Ascending aorta (tissue), 2 donors: ENCODE measurements at regions not wholly inside any gene's neighbourhood (a gene's known extent, or its start where the extent isn't known, plus 50 kb on each side); places are given as distances from the start of the nearest gene placed in this dataset.

Source experiments
- DNase-seq, 2 donors: peaks; one replicate each; pipeline ENCODE4 v3.0.0-alpha.2; 2019; ENCODE audit warnings: low spot score in 2 of 2
- H3K27ac ChIP-seq, 2 donors: fragments of 200-600 bp; sonication (generic); one replicate each; pipeline ENCODE4 v1.5.1; 2016 to 2017; ENCODE audit warnings: mild to moderate bottlenecking in 1 of 2
- H3K27me3 ChIP-seq: fragments of 200-600 bp; sonication (generic); one replicate; pipeline ENCODE4 v1.5.1; 2017
- H3K36me3 ChIP-seq, 2 donors: fragments of 200-600 bp; sonication (generic); one replicate each; pipeline ENCODE4 v1.5.1; 2016
- H3K4me1 ChIP-seq, 2 donors: fragments of 200-600 bp; sonication (generic); one replicate each; pipeline ENCODE4 v1.5.1; 2016 to 2017; ENCODE audit warnings: mild to moderate bottlenecking in 1 of 2
- H3K4me3 ChIP-seq, 2 donors: fragments of 200-600 bp; sonication (generic); one replicate each; pipeline ENCODE4 v1.5.1; 2016 to 2017; ENCODE audit warnings: mild to moderate bottlenecking in 1 of 2
- H3K9me3 ChIP-seq, 2 donors: fragments of 200-600 bp; sonication (generic); one replicate each; pipeline ENCODE4 v1.5.1; 2016
- intact Hi-C: fragments of 100-400 bp; cut with DNase I; formaldehyde crosslinking; loops from one replicate; pipeline ENCODE4 v1.15.1; 2023
- TF ChIP-seq, protein P1 (sequence below), 3 experiments: fragments of 200-600 bp in 2 of 3; fragments of 450-650 bp in 1 of 3; sonication (generic) in 2 of 3; IDR thresholded peaks; one replicate each; pipeline ENCODE4 v1.5.1; 2016 to 2019; ENCODE audit warnings: antibody characterized with exemption in 3 of 3, mild to moderate bottlenecking in 1 of 3, moderate library complexity in 1 of 3

DNA sequence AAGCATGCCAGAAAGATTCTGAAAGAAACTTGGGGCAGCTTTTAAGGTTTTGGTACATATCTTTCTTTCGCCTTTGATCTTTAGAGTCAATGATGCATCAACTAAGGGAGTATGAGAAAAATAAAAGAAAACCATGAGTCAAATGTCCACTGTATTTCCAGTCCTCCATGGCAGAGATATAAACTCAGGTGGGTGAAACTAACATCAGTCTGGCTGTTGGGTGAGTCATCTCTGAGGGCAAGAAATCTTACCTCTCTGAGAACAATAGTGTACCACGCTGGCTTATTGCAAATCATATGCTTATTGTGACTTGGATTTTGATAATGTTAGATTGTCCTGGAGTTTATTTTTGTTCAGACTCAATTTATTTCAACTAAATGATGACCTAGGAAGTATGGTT is 521.0 kb downstream of the PLCL1 start:
- no peak overlapping the region for H3K27ac ChIP-seq
- intact Hi-C loops, result no loop called here
- no peak for DNase-seq
- TF ChIP-seq, protein P1, sequence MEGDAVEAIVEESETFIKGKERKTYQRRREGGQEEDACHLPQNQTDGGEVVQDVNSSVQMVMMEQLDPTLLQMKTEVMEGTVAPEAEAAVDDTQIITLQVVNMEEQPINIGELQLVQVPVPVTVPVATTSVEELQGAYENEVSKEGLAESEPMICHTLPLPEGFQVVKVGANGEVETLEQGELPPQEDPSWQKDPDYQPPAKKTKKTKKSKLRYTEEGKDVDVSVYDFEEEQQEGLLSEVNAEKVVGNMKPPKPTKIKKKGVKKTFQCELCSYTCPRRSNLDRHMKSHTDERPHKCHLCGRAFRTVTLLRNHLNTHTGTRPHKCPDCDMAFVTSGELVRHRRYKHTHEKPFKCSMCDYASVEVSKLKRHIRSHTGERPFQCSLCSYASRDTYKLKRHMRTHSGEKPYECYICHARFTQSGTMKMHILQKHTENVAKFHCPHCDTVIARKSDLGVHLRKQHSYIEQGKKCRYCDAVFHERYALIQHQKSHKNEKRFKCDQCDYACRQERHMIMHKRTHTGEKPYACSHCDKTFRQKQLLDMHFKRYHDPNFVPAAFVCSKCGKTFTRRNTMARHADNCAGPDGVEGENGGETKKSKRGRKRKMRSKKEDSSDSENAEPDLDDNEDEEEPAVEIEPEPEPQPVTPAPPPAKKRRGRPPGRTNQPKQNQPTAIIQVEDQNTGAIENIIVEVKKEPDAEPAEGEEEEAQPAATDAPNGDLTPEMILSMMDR (IDR thresholded peaks at IDR 0.05), result no peak
- no peaks in the 10 kb centered on the region for H3K27me3 ChIP-seq
- H3K9me3 ChIP-seq, result no peaks in the 10 kb centered on the region
- H3K4me3 ChIP-seq, result no peak overlapping the region
- H3K4me1 ChIP-seq, result no peaks in the 10 kb centered on the region
- no peaks in the 10 kb centered on the region for H3K36me3 ChIP-seq

GRCh38 chr2:198324071-198324470 is 519.7 kb downstream of the PLCL1 start:
- H3K4me1 ChIP-seq, result no peaks in the 10 kb centered on the region
- H3K9me3 ChIP-seq, result no peaks in the 10 kb centered on the region
- TF ChIP-seq, protein P1 (IDR thresholded peaks at IDR 0.05), result no peak
- no peaks in the 10 kb centered on the region for H3K27me3 ChIP-seq
- no peak overlapping the region for H3K4me3 ChIP-seq
- no peak overlapping the region for H3K27ac ChIP-seq
- no peak for DNase-seq
- intact Hi-C loops, result no loop called here
- no peaks in the 10 kb centered on the region for H3K36me3 ChIP-seq

- Histone ChIP-seq H3K36me3 (no peaks in the 10 kb centered on the region), H3K4me3 (no peak overlapping the region), H3K27ac (no peak overlapping the region), H3K9me3 (no peaks in the 10 kb centered on the region), H3K4me1 (no peaks in the 10 kb centered on the region), H3K27me3 (no peaks in the 10 kb centered on the region)
- intact Hi-C loops, result no loop called here
- TF ChIP-seq, protein P1 (IDR thresholded peaks at IDR 0.05), result peak in 1 of 3 experiments; percentile 13
- DNase-seq, result no peak
Observed at GRCh38 chr2:198322275-198322674, 517.9 kb downstream of the PLCL1 start.

DNA sequence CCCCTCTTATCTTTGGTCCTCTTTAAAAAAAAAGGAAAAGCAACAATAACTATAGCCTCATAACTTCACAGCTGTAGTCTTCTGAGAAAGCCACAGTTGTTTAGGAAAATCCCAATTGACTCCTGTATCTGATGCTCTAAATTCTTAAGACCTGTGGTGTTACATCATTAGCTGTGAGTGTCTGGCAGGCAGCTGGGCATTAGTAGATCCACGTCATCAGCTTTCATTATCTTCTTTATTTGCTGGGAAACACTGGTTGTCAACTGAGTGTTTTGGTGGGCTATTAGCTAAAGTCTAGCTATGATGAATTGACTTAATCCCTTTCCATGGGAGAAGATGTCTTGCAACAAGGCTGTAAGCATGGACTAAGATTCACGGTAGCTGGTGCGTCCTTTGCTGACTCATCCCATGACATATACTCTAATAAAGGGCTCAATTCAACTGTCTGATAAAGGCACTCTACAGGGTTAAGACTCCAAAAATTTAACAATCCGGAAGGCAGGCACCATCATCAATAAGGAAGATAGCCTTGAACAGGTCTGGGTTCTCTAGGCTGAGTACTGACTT is 517.2 kb downstream of the PLCL1 start:
- Histone ChIP-seq H3K4me1 (no peaks in the 10 kb centered on the region), H3K4me3 (no peak overlapping the region), H3K9me3 (no peaks in the 10 kb centered on the region), H3K27me3 (no peaks in the 10 kb centered on the region), H3K36me3 (no peaks in the 10 kb centered on the region), H3K27ac (no peak overlapping the region)
- DNase-seq, result no peak
- TF ChIP-seq, protein P1 (IDR thresholded peaks at IDR 0.05), result no peak
- intact Hi-C loops, result no loop called here

- intact Hi-C loops, result loop anchor here (10.0 kb wide), 1 partner anchor 1148 kb away; no protein-coding TSS in a partner anchor
- H3K27ac ChIP-seq, result no peak overlapping the region
- H3K27me3 ChIP-seq, result no peaks in the 10 kb centered on the region
- H3K4me1 ChIP-seq, result no peaks in the 10 kb centered on the region
- no peak overlapping the region for H3K4me3 ChIP-seq
- H3K36me3 ChIP-seq, result no peaks in the 10 kb centered on the region
- TF ChIP-seq, protein P1 (IDR thresholded peaks at IDR 0.05), result no peak
- no peaks in the 10 kb centered on the region for H3K9me3 ChIP-seq
- DNase-seq, result no peak
Observed at GRCh38 chr2:198316852-198317396, 512.5 kb downstream of the PLCL1 start.
